IMR-90 (cell line): ENCODE measurements at regions not wholly inside any gene's neighbourhood (a gene's known extent, or its start where the extent isn't known, plus 50 kb on each side); places are given as distances from the start of the nearest gene placed in this dataset.

ENCODE experiments used
- ATAC-seq: fragments of 200-7000 bp; cut with Tn5 transposase; 2 replicates; pipeline ENCODE4 v1.9.1; 2020; ENCODE audit warnings: low read depth, mild to moderate bottlenecking, moderate library complexity
- BruUV-seq: library from RNA; stranded (reverse); fragments of 400-500 nt; replicated peaks from 2 replicates; lab custom pipeline; 2021; lab: Mats Ljungman, UMichigan
- CTCF ChIA-PET: fragments of 300-600 bp; formaldehyde crosslinking; extraction: SDS; loops from one replicate; lab custom pipeline; 2021; ENCODE audit warnings: antibody characterized with exemption; lab: Yijun Ruan, JAX
- POLR2A ChIA-PET: fragments of 300-600 bp; sonication (Branson Sonifier 250); formaldehyde crosslinking; loops from one replicate; lab custom pipeline; 2022; ENCODE audit warnings: antibody characterized with exemption; ENCODE audit not compliant: unreplicated experiment; lab: Charles Lee
- DNase-seq: peaks from one replicate; pipeline ENCODE4 v3.0.0; 2013
- H2AFZ ChIP-seq: replicated peaks from 2 replicates; pipeline ENCODE3; 2013; ENCODE audit warnings: low read length, mild to moderate bottlenecking; ENCODE audit not compliant: poor library complexity
- H2AK5ac ChIP-seq: 2 replicates; pipeline ENCODE4 v1.6.1; 2013; ENCODE audit warnings: low read depth, low read length, inconsistent platforms
- H2AK9ac ChIP-seq: replicated peaks from 2 replicates; pipeline ENCODE3; 2013; ENCODE audit warnings: mild to moderate bottlenecking, low read depth, low read length, moderate library complexity; ENCODE audit not compliant: poor library complexity
- H2BK120ac ChIP-seq: 2 replicates; pipeline ENCODE4 v1.6.1; 2013; ENCODE audit warnings: low read depth, low read length, inconsistent platforms
- H2BK15ac ChIP-seq: 3 replicates; pipeline ENCODE4 v1.6.1; 2013; ENCODE audit warnings: low read depth, low read length, inconsistent platforms
- H2BK20ac ChIP-seq: 2 replicates; pipeline ENCODE4 v1.6.1; 2013; ENCODE audit warnings: low read depth, mild to moderate bottlenecking, inconsistent platforms, low read length, moderate library complexity
- H2BK5ac ChIP-seq: 2 replicates; pipeline ENCODE4 v1.6.1; 2013; ENCODE audit warnings: mild to moderate bottlenecking, low read depth, low read length, inconsistent platforms; ENCODE audit not compliant: poor library complexity, severe bottlenecking
- H3K14ac ChIP-seq: replicated peaks from 2 replicates; pipeline ENCODE4 v1.6.1; 2013; ENCODE audit warnings: low read depth, low read length, inconsistent platforms
- H3K18ac ChIP-seq: 2 replicates; pipeline ENCODE4 v1.6.1; 2013; ENCODE audit warnings: low read depth, low read length, control low read depth
- H3K23ac ChIP-seq: 2 replicates; pipeline ENCODE4 v1.6.1; 2013; ENCODE audit warnings: low read depth, low read length, inconsistent platforms
- H3K27ac ChIP-seq: 2 replicates; pipeline ENCODE4 v1.5.1; 2013; ENCODE audit warnings: mild to moderate bottlenecking, control low read depth, low read length; ENCODE audit not compliant: insufficient read depth
- H3K27me3 ChIP-seq: 2 replicates; pipeline ENCODE4 v1.6.1; 2013; ENCODE audit warnings: low read length; ENCODE audit not compliant: control insufficient read depth, insufficient read depth
- H3K36me3 ChIP-seq: 2 replicates; pipeline ENCODE4 v1.6.1; 2013; ENCODE audit warnings: low read length, mixed read lengths; ENCODE audit not compliant: control insufficient read depth, insufficient read depth
- H3K4ac ChIP-seq: 2 replicates; pipeline ENCODE4 v1.6.1; 2013; ENCODE audit warnings: low read depth, low read length, inconsistent platforms
- H3K4me1 ChIP-seq: 2 replicates; pipeline ENCODE4 v1.6.1; 2013; ENCODE audit warnings: low read length, mixed read lengths; ENCODE audit not compliant: control insufficient read depth, insufficient read depth
- H3K4me2 ChIP-seq: 2 replicates; pipeline ENCODE4 v1.6.1; 2013; ENCODE audit warnings: low read depth, mild to moderate bottlenecking, control low read depth, low read length, moderate library complexity
- H3K4me3 ChIP-seq: 2 replicates; pipeline ENCODE4 v1.5.1; 2013; ENCODE audit warnings: low read depth, mild to moderate bottlenecking, control low read depth, low read length, moderate library complexity; ENCODE audit not compliant: insufficient read depth
- H3K56ac ChIP-seq: 2 replicates; pipeline ENCODE4 v1.6.1; 2013; ENCODE audit warnings: low read length, inconsistent platforms; ENCODE audit not compliant: insufficient read depth; ENCODE audit errors: extremely low read depth
- H3K79me1 ChIP-seq, 2 experiments: 2 replicates each; pipeline ENCODE4 v1.6.1; 2013; ENCODE audit warnings: low read length in 2 of 2, inconsistent platforms in 1 of 2, low read depth in 1 of 2
- H3K9ac ChIP-seq: 2 replicates; pipeline ENCODE4 v1.6.1; 2013; ENCODE audit warnings: low read depth, low read length, control low read depth
- H3K9me1 ChIP-seq: 2 replicates; pipeline ENCODE4 v1.6.1; 2013; ENCODE audit warnings: low read length, inconsistent platforms; ENCODE audit not compliant: insufficient read depth
- H3K9me3 ChIP-seq: 2 replicates; pipeline ENCODE4 v1.6.1; 2013; ENCODE audit warnings: low read length; ENCODE audit not compliant: control insufficient read depth, insufficient read depth
- H4K20me1 ChIP-seq: 2 replicates; pipeline ENCODE4 v1.6.1; 2013; ENCODE audit warnings: low read length, inconsistent platforms; ENCODE audit not compliant: insufficient read depth
- H4K5ac ChIP-seq: 2 replicates; pipeline ENCODE4 v1.6.1; 2013; ENCODE audit warnings: mild to moderate bottlenecking, low read depth, low read length, control low read depth
- H4K8ac ChIP-seq, 2 experiments: 2 replicates each; pipeline ENCODE4 v1.6.1; 2013; ENCODE audit warnings: low read depth in 2 of 2, low read length in 2 of 2, control low read depth in 1 of 2, inconsistent platforms in 1 of 2
- H4K91ac ChIP-seq: 2 replicates; pipeline ENCODE4 v1.6.1; 2013; ENCODE audit warnings: low read depth, low read length, inconsistent platforms; ENCODE audit not compliant: insufficient read depth
- BHLHE40 ChIP-seq: fragments of 150-350 bp; IDR thresholded peaks from 2 replicates; pipeline ENCODE4 v1.6.1; 2016; ENCODE audit warnings: mild to moderate bottlenecking, low read depth, low read length
- CEBPB ChIP-seq: IDR thresholded peaks from 2 replicates; pipeline ENCODE4 v1.6.1; 2012; ENCODE audit warnings: low read depth, low read length, improper control_type of control experiment
- CHD1 ChIP-seq: IDR thresholded peaks from 2 replicates; pipeline ENCODE4 v1.6.1; 2012; ENCODE audit warnings: low read depth, low read length, improper control_type of control experiment
- CTCF ChIP-seq: conservative IDR thresholded peaks from 2 replicates; pipeline ENCODE4 v1.5.1; 2012; ENCODE audit warnings: mild to moderate bottlenecking, low read depth, low read length, improper control_type of control experiment
- ELK1 ChIP-seq: fragments of 150-350 bp; IDR thresholded peaks from 2 replicates; pipeline ENCODE4 v1.6.1; 2016; ENCODE audit warnings: low read depth, mild to moderate bottlenecking, low read length, moderate library complexity, borderline replicate concordance
- FOS ChIP-seq: fragments of 150-350 bp; IDR thresholded peaks from 2 replicates; pipeline ENCODE4 v1.6.1; 2016; ENCODE audit warnings: low read depth, low read length
- MAFK ChIP-seq: IDR thresholded peaks from 2 replicates; pipeline ENCODE4 v1.6.1; 2012; ENCODE audit warnings: low read depth, low read length, improper control_type of control experiment
- MAZ ChIP-seq: IDR thresholded peaks from 2 replicates; pipeline ENCODE4 v1.6.1; 2012; ENCODE audit warnings: low read depth, mild to moderate bottlenecking, low read length, improper control_type of control experiment, moderate library complexity, borderline replicate concordance
- MXI1 ChIP-seq: IDR thresholded peaks from 2 replicates; pipeline ENCODE4 v1.6.1; 2012; ENCODE audit warnings: low read depth, mild to moderate bottlenecking, low read length, moderate library complexity, borderline replicate concordance
- NFE2L2 ChIP-seq: fragments of 150-350 bp; IDR thresholded peaks from 2 replicates; pipeline ENCODE4 v1.6.1; 2016; ENCODE audit warnings: low read depth, mild to moderate bottlenecking, low read length
- POLR2A ChIP-seq: IDR thresholded peaks from 2 replicates; pipeline ENCODE4 v1.6.1; 2012; ENCODE audit warnings: mild to moderate bottlenecking, low read depth, low read length
- RAD21 ChIP-seq: IDR thresholded peaks from 2 replicates; pipeline ENCODE4 v1.6.1; 2012; ENCODE audit warnings: low read length, improper control_type of control experiment
- RCOR1 ChIP-seq: IDR thresholded peaks from 2 replicates; pipeline ENCODE4 v1.6.1; 2012; ENCODE audit warnings: mild to moderate bottlenecking, low read length, improper control_type of control experiment; ENCODE audit not compliant: insufficient replicate concordance
- RFX5 ChIP-seq: IDR thresholded peaks from 2 replicates; pipeline ENCODE4 v1.8.0; 2012; ENCODE audit warnings: low read depth, mild to moderate bottlenecking, low read length, moderate library complexity
- SMC3 ChIP-seq: fragments of 150-350 bp; IDR thresholded peaks from 2 replicates; pipeline ENCODE4 v1.6.1; 2016; ENCODE audit warnings: low read depth, mild to moderate bottlenecking, antibody characterized with exemption, low read length, moderate library complexity
- USF2 ChIP-seq: fragments of 150-350 bp; IDR thresholded peaks from 2 replicates; pipeline ENCODE4 v1.6.1; 2017; ENCODE audit warnings: mild to moderate bottlenecking, antibody characterized with exemption, low read length, low read depth
- WGBS, 2 experiments: methylation state at CpG; one replicate each; pipeline versions ENCODE4 v1.1.5 to v1.1.7; 2013; ENCODE audit warnings: missing lambda C conversion rate in 2 of 2; ENCODE audit not compliant: insufficient read length in 1 of 2; ENCODE audit errors: extremely low coverage in 2 of 2; 5-methylcytosine and 5-hydroxymethylcytosine counted together
- dilution Hi-C: fragments of 300-500 bp; cut with HindIII; formaldehyde crosslinking; loops from one replicate; pipeline ENCODE4 v1.14.3; 2018; ENCODE audit warnings: low sequenced_read_pairs; ENCODE audit not compliant: unreplicated experiment
- in situ Hi-C: fragments of 300-500 bp; cut with MboI; formaldehyde crosslinking; loops from 3 replicates; pipeline ENCODE4 v1.14.3; 2019; ENCODE audit warnings: low sequenced_read_pairs, inconsistent platforms, mixed read lengths
- intact Hi-C: fragments of 100-400 bp; cut with micrococcal nuclease; formaldehyde crosslinking; loops from 2 replicates; pipeline ENCODE4 v1.10.0; 2022

- peak; percentile 47 for DNase-seq
- peak overlapping the region; percentile 64 for H2BK5ac ChIP-seq
- POLR2A ChIA-PET: no interaction called here
Observed at GRCh38 chr21:28402616-28402989, 590.1 kb downstream of the LTN1 start.

More at GRCh38 chr21:28402616-28402989, 590.1 kb downstream of the LTN1 start:
- no peaks in the 10 kb centered on the region for H3K27me3 ChIP-seq
- no peak overlapping the region for H3K4me3 ChIP-seq
- no peaks in the 10 kb centered on the region for H4K20me1 ChIP-seq
- H4K8ac ChIP-seq: peak overlapping the region in 1 of 2 experiments; percentile 52; a peak in 1 of 4 replicates
- H3K23ac ChIP-seq: no peak overlapping the region
- H3K9ac ChIP-seq: peak overlapping the region; percentile 67; the same call in 1 of the 2 replicates
- no TSS peak for BruUV-seq
- H3K27ac ChIP-seq: peak overlapping the region; percentile 52; the same call in 1 of the 2 replicates
- H3K14ac ChIP-seq: 0 out of 2 replicates have a peak overlapping the region, but pooled peaks have one; percentile 66
- no peaks in the 10 kb centered on the region for H3K36me3 ChIP-seq
- peaks cover 2% of the 10 kb centered on the region for H3K4me1 ChIP-seq
- WGBS, 2 experiments: no CpG with 5 or more reads among the region's 1 CpG
- CTCF ChIA-PET: interaction anchor here (0.7 to 1.5 kb wide), 2 partner anchors 13 to 409 kb away, joined by 4 read pairs; no protein-coding TSS in a partner anchor
- H3K9me1 ChIP-seq: 0 out of 2 replicates have a peak, but pooled peaks cover 2% of the 10 kb centered on the region
- no peak overlapping the region for H2BK120ac ChIP-seq
- intact Hi-C loops: no loop called here
- H2BK15ac ChIP-seq: no peak overlapping the region
- H3K18ac ChIP-seq: peak overlapping the region; percentile 99
- H3K79me1 ChIP-seq: no peaks in the 10 kb centered on the region
- in situ Hi-C loops: no loop called here
- dilution Hi-C loops: no loop called here
- peak overlapping the region; percentile 95; the same call in 1 of the 2 replicates for H4K5ac ChIP-seq
- H2BK20ac ChIP-seq: peak overlapping the region; percentile 67; the same call in 1 of the 2 replicates
- no peak overlapping the region for H3K56ac ChIP-seq
- H3K4me2 ChIP-seq: peak overlapping the region; percentile 60
- no peak overlapping the region for H2AK5ac ChIP-seq
- peak overlapping the region; percentile 36; the same call in 1 of the 2 replicates for H3K4ac ChIP-seq
- no peak overlapping the region for H2AFZ ChIP-seq
- TF ChIP-seq FOS (peak; percentile 10; the same call in 1 of the 2 replicates), ELK1 (no peak), CHD1 (no peak), MAZ (no peak), SMC3 (no peak), CEBPB (0 out of 2 replicates have a peak, but pooled peaks have one; percentile 14), USF2 (no peak), BHLHE40 (no peak), RFX5 (no peak), CTCF (no peak), NFE2L2 (peak; percentile 75), RCOR1 (no peak), RAD21 (no peak), MAFK (0 out of 2 replicates have a peak, but pooled peaks have one; percentile 17), MXI1 (no peak), POLR2A (no peak)
- H3K9me3 ChIP-seq: no peaks in the 10 kb centered on the region
- ATAC-seq: peak; percentile 61
- H4K91ac ChIP-seq: no peak overlapping the region
- H2AK9ac ChIP-seq: no peak overlapping the region
